GM19467 (cell line): ENCODE measurements at regions not wholly inside any gene's neighbourhood (a gene's known extent, or its start where the extent isn't known, plus 50 kb on each side); places are given as distances from the start of the nearest gene placed in this dataset.

Experiments
- ATAC-seq: cut with Tn5 transposase; IDR thresholded peaks from one replicate; pipeline ENCODE4 v1.9.1; 2021; ENCODE audit warnings: mild to moderate bottlenecking, moderate library complexity; ENCODE audit not compliant: unreplicated experiment

DNA sequence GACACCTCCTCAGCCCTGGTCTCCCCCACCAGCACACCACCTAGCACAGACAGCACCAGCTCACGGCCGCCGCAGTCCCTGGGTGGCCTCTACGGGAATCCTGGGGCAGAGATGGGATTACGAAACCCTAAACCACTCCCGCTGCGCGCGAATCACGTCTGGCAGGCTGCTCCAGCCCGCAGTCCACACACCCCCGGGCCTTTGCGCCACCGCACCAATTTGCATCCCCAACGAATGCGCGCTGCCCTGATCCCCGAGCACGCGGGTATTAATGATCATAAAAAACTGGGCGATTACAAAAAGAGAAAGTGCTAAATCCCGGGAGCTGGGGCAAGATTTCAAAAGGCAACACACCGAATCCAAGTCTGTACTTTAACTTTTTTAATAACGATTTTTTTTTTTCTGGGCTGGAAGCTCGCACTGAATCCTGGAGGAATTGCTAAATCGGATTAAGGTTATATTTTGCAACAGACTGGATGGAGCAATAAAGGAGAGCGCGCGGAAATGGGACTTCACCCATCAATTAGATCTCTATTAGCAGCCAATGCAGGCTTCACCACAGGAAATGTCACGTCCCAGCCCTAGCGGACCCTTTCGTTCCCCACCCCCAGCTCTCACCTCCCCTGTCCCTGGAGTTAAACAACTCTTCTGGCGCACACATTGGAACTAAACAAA lies 69.8 kb upstream of the TMEM33 start:
- no peak for ATAC-seq

DNA sequence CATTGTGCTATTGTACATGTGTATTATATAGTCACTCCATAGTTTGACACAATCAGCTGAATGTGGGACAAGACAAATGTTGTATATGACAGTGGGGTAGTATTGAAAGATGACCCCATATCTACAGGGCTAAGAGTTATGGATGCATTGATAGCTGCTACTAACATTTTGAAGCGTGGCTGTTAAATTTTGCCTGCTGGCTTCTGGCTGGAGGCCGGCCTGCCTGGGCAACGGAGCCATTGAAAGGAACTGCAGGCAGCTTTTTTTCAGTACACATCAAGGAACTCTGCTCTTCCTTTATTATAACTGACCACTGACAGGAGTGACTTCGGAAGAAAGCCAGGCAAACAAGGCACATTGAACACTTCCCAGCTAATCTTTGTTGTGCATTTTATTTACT lies 76.1 kb upstream of the TMEM33 start:
- no peak for ATAC-seq

DNA sequence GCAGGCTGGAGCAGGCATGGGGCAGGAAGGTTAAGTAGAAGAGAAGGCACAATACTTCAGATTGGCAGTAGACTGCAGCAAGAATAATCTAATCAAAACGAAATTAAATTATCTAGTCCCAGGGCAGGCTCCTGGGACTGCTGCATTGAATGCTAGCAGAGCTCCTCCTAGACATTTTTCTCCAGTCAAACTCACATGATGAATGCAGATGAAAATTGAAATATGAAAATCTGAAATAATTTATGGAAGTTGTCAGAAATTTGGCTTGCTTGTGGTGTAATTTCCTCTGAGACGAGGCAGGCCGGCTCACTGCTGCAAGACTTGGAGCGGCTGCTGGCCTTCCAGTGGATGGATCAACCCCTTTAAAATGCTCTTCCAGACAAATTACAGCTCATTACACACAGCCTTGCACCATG lies 78.0 kb upstream of the TMEM33 start:
- ATAC-seq, result no peak

DNA sequence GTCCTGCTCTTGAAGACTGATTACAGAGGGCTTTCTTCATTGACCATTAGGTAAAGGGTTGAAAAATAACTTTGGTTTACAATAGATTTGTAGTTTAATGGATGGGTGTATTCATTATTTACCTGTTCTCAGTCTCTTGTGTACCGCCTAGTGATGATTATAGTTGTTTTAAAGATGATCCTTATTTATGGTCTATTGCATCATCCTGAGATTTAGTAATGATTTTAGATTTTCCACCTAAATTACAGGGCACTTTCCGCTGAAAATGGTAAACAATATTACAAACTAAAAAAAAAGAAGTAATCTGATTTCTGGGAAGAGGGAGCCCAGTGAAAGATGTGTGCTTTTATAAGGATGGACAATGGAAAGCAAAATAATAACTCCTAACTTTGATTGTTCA lies 78.4 kb upstream of the TMEM33 start:
- ATAC-seq, result no peak

DNA sequence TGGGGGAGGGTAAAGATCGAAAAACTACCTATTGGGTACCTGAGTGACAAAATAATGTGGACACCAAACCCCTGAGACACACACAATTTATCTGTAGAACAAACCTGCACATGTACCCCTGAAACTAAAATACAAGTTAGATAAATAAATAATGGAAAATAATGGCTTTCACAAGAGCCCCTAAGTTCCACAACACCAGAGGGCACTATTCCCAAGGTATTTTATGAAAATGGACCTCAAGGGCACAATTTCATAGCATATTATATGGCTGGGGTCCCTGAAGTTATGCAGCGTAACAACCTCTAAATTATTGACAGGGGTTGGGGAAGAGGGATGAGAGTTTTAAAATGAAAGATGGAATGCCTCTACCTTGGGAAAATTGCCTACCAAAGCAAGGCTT lies 81.3 kb upstream of the TMEM33 start:
- ATAC-seq, result no peak

DNA sequence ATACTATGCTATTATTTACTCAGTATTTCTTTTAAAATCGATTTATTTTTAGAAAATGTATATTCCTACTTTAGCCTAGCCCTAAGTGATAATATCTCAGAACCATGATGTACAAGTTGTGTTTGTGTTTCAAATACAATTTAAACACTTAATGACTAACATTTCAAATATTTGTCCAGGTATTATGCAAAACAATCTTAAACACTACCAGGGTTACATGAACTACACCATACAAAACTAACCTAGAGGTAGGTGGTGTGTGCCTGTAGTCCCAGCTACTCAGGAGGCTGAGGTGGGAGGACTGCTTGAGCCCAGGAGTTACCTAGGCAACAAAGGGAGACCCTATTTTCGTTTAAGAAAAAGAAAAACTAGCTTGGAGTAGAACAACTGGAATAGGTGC lies 83.0 kb upstream of the TMEM33 start:
- ATAC-seq, result no peak

DNA sequence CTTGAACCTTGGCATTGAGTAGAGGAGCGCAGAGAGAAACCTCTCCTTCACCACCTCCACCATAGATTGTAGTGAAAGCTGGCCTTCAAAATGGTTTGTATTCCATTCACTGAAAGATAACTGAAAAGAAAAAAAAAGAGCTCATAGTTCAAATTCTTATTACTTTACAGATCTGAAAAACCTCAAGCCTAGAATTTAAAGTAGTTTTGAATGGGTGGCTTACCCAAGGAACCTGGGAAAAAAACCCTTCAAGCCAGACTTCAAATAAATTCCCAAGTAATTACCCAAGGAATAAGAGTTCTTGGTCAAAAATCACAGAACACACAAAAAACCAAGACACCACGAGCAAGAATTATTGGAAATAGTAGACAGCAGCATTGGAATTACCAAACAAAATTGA lies 83.6 kb upstream of the TMEM33 start:
- no peak for ATAC-seq

DNA sequence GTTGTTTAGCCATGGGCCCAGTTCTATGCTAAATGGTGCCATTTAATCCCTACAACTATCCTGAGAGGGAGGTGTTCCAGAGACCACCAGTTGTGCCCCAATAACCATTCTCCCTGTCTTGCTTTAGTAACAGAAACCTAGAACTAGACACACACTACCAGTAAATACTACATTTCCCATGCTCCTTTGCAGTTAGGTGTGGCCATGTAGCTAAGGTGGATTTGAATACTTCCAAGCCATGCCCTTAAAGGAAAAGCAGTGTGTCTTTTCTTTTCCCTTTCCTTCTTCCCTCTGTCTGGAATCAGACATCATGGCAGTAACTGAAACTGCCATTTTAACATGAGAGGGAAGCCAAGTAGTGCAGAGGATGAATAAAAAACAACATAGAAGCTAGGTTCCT lies 90.9 kb upstream of the TMEM33 start:
- no peak for ATAC-seq

DNA sequence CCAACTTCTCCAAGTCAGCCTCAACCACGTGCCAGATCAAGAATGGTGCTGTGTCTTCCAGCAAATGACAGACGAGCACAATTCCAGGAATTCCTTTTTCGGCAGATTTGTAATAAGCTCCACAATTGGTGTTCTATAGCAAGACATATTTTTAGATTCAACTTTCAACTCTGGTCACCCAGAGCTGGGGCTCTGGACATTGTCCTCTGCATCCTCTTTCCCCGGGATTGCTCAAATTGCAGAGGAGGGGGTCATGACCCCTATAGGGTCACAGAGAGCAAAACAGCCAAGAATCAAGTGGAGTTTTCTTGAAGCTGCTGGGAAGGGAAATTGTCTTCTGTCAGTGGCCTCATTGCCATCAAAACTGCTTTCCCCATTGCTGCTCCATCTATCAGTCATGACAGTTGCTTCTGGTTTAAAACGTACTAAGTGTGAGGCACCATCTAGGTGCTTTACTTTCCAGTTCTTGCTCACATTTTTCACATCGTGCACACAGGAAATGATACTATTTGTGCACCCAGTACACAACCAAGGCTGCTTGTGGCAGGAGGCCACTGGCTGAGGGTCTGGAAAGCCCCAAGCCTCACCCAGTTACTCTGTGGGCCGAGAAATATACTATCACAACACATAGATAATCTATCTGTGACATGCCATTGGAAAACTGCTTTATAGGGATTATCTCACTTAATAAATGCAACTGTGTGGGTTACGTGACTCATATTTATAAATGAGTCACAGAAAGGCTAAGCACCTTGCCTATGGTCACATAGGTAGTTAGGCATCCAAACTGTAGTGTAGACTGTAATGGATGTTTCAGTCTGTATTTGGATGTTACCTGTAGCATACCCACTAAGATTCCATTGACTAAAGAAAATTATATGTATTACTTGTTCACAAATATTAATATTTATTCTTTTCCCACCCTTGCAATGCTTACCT lies 91.7 kb upstream of the PHOX2B start:
- no peak for ATAC-seq

DNA sequence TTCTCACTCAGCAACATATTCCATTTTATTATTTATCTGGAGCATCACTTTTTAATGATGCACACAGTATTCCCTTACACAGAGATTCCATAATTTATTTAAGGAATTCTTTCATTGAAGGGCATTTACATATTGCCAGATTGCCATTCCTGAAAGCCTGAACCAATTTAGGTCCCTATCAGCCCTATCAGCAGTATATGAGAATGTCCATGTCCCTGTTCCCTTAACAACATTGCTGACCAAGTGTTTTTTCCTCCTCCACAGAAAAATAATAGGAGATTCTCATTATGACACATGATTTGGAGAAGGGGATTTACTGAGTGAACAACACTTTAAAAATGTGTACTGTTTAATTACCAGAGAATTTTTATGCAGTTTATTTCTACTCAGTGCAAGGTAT lies 90.1 kb upstream of the PHOX2B start:
- ATAC-seq, result no peak

DNA sequence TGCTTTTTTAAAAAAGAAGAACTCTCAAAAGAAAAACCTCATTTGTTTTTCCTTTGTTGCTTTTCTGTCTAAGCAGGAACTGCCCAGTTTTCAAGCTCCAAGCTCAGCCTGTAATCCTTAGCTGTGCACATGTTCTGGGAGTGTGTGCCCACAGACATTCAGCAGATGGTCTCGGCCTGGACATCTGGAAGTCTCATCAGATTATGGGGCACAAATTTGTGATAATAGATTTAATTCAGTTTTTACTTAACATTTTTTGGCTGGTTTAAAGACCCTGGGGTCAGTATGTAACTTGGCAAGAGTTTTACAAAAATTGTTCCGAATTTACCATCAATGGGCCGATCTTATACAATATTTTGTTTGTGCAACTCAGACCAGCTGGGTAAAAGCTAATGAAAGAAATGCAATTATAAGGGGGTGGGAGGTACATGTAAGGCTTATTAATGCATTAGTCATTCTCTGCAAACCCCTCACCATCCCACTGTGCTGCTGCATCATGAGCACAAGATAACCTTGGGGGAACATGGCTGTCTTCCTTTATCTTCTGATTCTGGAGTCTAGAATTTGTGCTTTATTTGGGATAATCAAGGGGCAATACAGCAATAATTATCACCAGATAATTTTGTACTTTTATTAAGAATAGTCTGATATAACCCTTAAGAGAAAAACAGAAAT lies 86.9 kb upstream of the PHOX2B start:
- ATAC-seq, result no peak

DNA sequence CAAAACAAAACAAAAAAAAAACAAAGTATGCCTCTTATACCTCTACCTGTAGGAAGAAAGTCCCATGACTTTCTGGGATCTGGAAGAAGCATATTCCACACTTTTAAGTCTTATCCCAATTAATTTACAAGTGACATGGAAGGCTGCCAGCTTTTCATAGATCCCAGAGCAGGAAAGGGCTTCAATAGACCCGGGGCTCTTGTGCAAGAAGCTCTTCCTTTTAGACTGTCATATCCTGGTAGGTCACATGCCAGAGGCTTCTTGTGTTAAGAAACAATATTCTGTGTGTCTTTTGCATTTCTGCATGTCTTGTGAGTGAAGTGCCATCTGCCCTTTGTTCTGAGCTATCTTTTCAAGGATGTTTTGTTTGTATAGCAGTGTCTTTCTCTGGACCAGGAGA lies 84.4 kb upstream of the PHOX2B start:
- no peak for ATAC-seq

DNA sequence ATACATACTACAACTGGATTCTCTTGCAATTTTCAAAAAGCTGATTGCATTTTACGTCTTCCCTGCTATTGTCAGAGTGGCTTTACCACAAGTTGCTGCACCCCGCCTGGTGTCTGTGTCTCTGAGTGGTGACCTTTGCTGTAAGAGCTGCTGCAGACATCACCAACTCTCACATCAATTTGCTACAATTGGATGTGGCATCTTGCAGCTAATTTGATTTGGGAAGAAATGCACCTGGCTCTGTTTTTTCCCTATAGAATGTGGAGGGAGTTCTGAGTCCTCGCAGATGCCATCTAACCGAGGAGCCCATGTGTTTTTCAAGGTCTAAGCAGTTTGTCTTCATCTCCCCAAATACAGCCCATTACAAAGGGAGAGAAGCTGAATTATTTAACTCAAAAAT lies 73.8 kb upstream of the PHOX2B start:
- no peak for ATAC-seq

DNA sequence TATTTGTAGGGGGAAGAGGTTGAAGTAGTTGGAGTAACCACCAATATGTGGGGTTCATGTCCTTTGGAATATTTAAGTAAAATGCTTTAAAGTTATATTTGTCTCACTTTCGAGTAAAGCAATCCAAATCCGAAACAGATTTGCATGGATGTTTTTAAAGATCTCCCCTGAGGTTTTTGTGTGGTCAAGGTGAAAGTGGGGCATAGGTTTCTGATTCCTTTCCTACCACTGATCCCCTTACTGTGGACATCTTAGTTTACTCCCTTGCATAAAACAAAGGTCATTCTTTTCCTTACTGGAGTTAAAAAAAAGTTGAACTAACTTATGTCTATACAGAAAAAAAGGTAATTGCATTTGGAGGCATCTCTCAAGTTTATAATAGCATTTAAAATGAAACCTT lies 71.9 kb upstream of the PHOX2B start:
- ATAC-seq, result no peak

DNA sequence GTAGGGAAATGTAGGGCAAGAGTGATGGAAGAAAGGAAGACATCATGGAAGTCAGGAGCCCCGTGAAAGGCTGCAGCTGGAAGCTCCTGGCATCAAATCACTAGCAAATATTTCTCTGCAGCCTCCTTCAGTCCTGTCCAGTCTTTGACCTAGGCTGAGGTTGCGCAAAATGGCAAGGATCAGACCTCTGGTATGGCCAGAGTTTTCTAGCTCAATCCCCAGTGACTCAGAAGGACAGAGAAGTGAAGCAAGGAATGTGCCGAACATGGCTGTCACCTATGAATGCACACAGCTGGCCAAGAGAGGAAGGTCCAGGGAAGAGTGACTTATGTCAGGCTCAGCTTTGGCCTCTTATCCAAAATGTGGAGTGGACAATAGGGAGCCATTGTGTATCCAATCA lies 71.1 kb upstream of the PHOX2B start:
- no peak for ATAC-seq

DNA sequence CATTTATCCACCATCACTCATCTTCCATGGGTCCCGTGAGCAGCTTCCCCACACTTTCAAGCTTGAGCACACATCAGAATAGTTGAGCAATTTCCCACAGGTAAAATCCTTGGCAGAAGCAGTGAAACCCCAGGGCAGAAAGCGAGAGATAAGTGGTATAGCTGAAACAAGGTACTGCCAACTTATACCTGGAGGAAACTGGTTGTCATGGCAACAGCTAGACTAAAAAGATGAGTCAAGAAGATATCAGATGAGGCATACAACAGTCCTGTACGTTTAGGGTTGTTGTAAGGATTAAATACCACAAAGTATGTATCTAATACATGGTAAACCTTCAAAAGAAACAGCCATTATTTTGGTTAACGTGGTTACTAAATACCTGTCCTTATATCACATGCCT lies 66.9 kb upstream of the PHOX2B start:
- no peak for ATAC-seq

DNA sequence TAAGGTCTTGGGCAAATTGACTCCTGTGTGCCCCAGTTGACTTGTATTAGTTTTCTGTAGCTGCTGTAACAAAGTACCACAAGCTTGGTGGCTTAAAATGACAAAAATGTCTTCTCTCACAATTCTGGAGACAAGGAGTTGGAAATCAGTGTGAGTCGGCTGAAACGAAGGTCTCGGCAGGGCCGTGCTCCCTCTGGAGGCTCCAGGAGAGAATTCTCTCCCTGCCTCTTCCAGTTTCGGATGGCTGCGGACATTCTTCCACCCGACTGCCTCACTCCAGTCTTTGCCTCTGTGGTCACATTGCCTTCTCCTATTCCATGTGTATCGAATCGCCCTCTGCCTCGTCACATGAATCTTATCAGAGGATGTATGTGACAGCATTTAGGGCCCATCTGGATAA lies 66.0 kb upstream of the PHOX2B start:
- ATAC-seq, result no peak

DNA sequence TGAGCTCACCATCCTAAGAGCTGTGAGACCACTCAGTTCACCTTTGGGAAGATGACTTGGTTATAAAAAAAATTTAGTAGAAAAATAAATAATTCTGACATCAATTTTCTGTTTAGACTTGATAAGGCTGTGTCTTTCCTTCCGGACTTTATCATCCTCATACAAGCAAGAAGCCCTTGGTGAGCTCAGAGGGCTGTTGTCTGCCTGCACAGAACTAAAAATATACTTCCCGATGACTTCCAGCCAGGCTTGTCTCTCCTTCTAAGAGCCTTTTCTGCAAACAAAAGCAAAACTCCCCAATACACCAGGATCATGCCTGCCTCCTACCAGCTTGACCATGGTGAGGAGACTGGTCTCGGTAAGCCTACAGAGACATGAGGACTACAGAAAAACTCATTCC lies 58.3 kb upstream of the PHOX2B start:
- no peak for ATAC-seq

DNA sequence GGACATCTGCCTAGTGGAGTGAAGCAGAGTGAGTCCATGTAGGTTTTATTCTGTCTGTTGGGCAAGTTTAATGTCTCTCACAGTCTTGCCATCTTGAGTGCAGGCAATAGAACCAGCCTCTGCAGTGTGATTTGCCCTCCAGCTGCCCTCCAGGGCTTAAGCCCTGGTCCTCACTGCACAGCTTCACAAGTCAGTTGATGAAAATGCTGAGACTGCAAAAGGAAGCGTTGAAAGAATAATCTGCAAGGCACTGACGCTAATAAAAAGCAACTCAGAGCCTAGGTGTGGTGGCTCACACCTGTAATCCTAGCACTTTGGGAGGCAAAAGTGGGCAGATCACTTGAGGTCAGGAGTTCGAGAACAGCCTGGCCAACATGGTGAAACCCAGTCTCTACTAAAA lies 54.1 kb upstream of the PHOX2B start:
- ATAC-seq, result no peak

DNA sequence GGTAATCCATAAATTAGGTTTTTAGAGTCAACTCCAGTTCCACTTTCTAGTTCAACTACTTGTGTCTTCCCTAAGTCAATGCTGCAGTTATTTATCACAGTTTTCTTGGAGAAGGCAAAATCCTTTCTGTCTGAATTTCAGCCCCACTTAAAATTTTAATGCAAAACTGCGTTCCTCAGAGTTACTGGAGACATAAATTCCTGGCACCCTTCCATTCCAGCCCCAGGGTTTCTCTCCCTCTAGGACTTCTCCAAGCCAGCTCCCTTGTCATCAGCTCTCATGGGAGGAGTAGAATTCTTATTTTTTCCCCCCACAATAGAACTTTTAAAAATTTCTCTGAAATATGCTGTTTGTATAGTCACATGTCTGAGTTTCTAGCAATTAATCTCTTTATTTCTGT lies 50.6 kb upstream of the PHOX2B start:
- no peak for ATAC-seq
